Tibial artery (tissue), 4 donors: ENCODE measurements at regions not wholly inside any gene's neighbourhood (a gene's known extent, or its start where the extent isn't known, plus 50 kb on each side); places are given as distances from the start of the nearest gene placed in this dataset.

Experiments
- DNase-seq, 2 donors: peaks; one replicate each; pipeline ENCODE4 v3.0.0-alpha.2; 2019
- H3K27ac ChIP-seq, 2 donors: fragments of 200-600 bp; sonication (generic) in 1 of 2; 1 replicate in 1 of 2; 2 replicates in 1 of 2; pipeline ENCODE4 v1.5.1; 2018 to 2019; ENCODE audit warnings: mild to moderate bottlenecking in 1 of 2
- H3K27me3 ChIP-seq, 2 donors: fragments of 200-600 bp; sonication (generic) in 1 of 2; one replicate each; pipeline versions ENCODE4 v1.5.1 to v1.6.0; 2016 to 2019
- H3K36me3 ChIP-seq, 3 donors: fragments of 200-600 bp; sonication (generic) in 2 of 3; one replicate each; pipeline ENCODE4 v1.5.1; 2016 to 2019; ENCODE audit warnings: mild to moderate bottlenecking in 2 of 3
- H3K4me1 ChIP-seq, 4 donors: fragments of 200-600 bp; sonication (generic) in 2 of 4; 1 replicate in 3 of 4; 2 replicates in 1 of 4; pipeline ENCODE4 v1.5.1; 2016 to 2019
- H3K4me3 ChIP-seq, 2 donors: fragments of 200-600 bp; sonication (generic) in 1 of 2; 1 replicate in 1 of 2; 2 replicates in 1 of 2; pipeline ENCODE4 v1.5.1; 2018 to 2019; ENCODE audit warnings: mild to moderate bottlenecking in 2 of 2
- H3K9me3 ChIP-seq, 3 donors: fragments of 200-600 bp; sonication (generic) in 1 of 3; one replicate each; pipeline ENCODE4 v1.5.1; 2016 to 2019
- intact Hi-C: fragments of 100-400 bp; cut with DNase I; formaldehyde crosslinking; loops from one replicate; pipeline ENCODE4 v1.15.0; 2023; ENCODE audit warnings: low total_unique reads
- TF ChIP-seq, protein P1 (sequence below), 2 experiments: fragments of 200-600 bp in 1 of 2; fragments of 450-650 bp in 1 of 2; IDR thresholded peaks; one replicate each; pipeline ENCODE4 v1.5.1; 2017 to 2019; ENCODE audit warnings: antibody characterized with exemption in 2 of 2, mild to moderate bottlenecking in 1 of 2, moderate library complexity in 1 of 2

DNA sequence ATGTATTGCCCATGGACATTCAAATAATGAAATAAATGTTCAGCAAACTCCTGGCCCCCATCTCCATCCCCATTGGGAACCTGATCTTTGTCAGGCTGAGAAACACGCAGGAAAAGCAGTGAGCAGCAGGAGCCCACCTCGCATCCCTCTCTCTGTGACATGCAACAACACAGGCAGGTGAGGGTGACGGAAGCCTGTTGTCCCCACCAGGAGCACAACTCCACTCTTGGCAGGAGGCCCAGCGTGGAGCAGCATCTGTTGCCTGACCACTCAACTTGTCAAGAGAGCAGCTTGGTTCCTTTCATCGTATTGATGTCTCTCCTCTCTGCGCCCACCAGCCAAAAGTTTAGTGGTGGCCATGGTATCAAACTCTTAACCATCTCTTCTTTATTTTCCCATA is 586.9 kb upstream of the ARID1B start:
- H3K4me3 ChIP-seq: no peak overlapping the region
- no peaks in the 10 kb centered on the region for H3K36me3 ChIP-seq
- TF ChIP-seq, protein P1, sequence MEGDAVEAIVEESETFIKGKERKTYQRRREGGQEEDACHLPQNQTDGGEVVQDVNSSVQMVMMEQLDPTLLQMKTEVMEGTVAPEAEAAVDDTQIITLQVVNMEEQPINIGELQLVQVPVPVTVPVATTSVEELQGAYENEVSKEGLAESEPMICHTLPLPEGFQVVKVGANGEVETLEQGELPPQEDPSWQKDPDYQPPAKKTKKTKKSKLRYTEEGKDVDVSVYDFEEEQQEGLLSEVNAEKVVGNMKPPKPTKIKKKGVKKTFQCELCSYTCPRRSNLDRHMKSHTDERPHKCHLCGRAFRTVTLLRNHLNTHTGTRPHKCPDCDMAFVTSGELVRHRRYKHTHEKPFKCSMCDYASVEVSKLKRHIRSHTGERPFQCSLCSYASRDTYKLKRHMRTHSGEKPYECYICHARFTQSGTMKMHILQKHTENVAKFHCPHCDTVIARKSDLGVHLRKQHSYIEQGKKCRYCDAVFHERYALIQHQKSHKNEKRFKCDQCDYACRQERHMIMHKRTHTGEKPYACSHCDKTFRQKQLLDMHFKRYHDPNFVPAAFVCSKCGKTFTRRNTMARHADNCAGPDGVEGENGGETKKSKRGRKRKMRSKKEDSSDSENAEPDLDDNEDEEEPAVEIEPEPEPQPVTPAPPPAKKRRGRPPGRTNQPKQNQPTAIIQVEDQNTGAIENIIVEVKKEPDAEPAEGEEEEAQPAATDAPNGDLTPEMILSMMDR (IDR thresholded peaks at IDR 0.05): no peak
- DNase-seq: no peak
- H3K27ac ChIP-seq: no peak overlapping the region
- no peaks in the 10 kb centered on the region for H3K9me3 ChIP-seq
- H3K27me3 ChIP-seq: no peaks in the 10 kb centered on the region
- intact Hi-C loops: no loop called here
- H3K4me1 ChIP-seq: no peaks in the 10 kb centered on the region

DNA sequence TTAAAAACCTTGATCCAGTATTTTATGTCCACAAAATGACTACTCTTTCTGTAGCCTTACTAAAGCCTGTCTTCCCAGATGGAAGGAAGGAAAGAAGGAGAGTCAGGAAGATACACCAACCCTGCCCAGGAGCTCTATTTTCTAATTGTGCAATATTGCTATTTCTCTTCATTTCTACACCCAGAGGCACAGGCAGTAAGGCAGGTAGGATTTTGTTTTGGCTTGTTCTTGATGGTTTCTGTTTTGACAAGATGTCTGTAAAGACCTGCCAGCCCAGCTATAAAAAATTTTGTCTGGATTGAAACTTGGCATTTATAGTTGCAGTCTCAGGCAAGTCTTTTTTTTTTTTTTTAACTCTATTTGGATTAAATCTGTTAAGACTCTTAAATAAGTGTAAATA is 587.5 kb upstream of the ARID1B start:
- no peaks in the 10 kb centered on the region for H3K9me3 ChIP-seq
- H3K4me1 ChIP-seq: no peaks in the 10 kb centered on the region
- no peaks in the 10 kb centered on the region for H3K36me3 ChIP-seq
- intact Hi-C loops: no loop called here
- H3K4me3 ChIP-seq: no peak overlapping the region
- DNase-seq: no peak
- TF ChIP-seq, protein P1 (IDR thresholded peaks at IDR 0.05): no peak
- no peaks in the 10 kb centered on the region for H3K27me3 ChIP-seq
- H3K27ac ChIP-seq: no peak overlapping the region

DNA sequence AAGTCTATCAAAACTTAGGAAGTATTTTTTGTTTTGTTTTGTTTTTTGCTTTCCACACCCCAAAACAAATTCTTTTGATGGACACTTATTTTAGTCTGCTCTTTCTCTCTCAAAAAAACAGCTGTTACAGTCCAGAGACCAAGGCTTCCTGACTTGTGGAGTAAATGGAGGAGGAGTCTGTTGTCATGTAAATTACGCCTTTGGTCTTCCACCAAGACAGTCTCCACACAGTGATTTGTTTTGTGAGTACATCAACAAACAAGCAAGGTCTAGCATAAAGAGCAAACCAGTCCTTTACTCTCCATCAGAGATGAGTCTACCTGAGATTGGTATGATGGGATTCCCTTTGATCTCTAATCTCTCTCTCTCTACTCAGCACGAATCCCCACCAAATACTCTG is 588.0 kb upstream of the ARID1B start:
- no peaks in the 10 kb centered on the region for H3K27me3 ChIP-seq
- H3K36me3 ChIP-seq: no peaks in the 10 kb centered on the region
- intact Hi-C loops: no loop called here
- no peak overlapping the region for H3K27ac ChIP-seq
- TF ChIP-seq, protein P1 (IDR thresholded peaks at IDR 0.05): no peak
- no peak for DNase-seq
- H3K4me1 ChIP-seq: no peaks in the 10 kb centered on the region
- no peaks in the 10 kb centered on the region for H3K9me3 ChIP-seq
- no peak overlapping the region for H3K4me3 ChIP-seq

DNA sequence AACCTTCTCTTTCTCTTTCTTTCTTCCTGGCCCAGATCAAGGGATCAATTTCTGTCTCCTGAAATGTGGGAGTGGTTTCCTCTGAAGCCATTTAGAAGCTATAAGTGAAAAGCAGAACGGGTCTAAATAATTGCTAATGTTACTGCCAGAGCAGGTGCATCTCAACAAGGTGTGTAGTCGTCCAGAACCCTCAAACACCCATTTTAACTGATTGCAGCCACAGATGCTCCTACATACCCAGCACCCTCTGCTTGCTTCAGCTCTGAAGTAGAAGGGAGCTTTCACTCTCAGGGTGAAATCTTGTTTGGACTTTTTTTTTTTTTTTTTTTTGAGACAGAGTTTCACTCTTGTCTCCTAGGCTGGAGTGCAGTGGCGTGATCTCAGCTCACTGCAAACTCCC is 592.1 kb upstream of the ARID1B start:
- Histone ChIP-seq H3K4me1 (no peaks in the 10 kb centered on the region), H3K9me3 (no peaks in the 10 kb centered on the region), H3K36me3 (no peaks in the 10 kb centered on the region), H3K27me3 (no peaks in the 10 kb centered on the region), H3K27ac (no peak overlapping the region), H3K4me3 (no peak overlapping the region)
- no peak for DNase-seq
- TF ChIP-seq, protein P1 (IDR thresholded peaks at IDR 0.05): no peak
- intact Hi-C loops: no loop called here

DNA sequence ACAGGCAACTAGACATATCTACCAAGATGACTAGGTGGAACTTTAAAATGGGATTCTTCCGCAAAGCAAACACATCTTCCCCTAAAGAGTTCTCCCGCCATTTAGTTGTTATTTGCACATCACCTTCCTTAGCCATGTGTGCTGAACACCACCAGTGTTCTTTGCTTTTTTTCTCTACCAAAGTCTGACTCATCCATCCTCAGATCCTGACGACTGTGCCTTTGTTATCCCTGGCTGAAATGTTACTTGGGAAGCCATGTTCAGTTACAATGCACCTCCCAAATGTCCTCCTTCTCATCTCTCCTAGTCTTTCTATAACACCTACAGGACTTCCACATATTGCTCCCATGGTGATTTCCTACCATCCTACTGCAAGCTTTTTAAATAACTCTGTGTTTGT is 593.5 kb upstream of the ARID1B start:
- no peaks in the 10 kb centered on the region for H3K36me3 ChIP-seq
- H3K4me3 ChIP-seq: no peak overlapping the region
- no peaks in the 10 kb centered on the region for H3K9me3 ChIP-seq
- intact Hi-C loops: no loop called here
- TF ChIP-seq, protein P1 (IDR thresholded peaks at IDR 0.05): no peak
- H3K27me3 ChIP-seq: no peaks in the 10 kb centered on the region
- DNase-seq: no peak
- no peaks in the 10 kb centered on the region for H3K4me1 ChIP-seq
- no peak overlapping the region for H3K27ac ChIP-seq

DNA sequence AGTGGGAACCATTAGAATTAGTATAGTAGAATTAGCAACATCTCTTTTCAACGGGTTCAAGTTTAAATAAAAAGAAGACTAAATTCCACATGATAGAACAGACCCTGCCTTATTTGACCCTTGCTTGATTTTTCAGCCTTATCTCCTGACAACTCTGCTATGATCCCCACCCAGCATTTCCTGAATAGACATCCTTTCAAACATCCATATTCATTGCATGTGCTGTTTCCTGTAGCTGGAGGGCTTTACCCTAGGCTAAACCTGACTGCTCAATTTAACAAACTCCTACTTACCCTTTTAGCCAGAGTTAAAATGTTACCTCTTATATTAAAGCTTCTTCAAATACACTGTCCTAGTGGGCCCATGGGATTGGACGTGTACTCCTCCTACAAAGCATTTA is 594.8 kb upstream of the ARID1B start:
- H3K4me1 ChIP-seq: no peaks in the 10 kb centered on the region
- DNase-seq: no peak
- H3K27ac ChIP-seq: no peak overlapping the region
- TF ChIP-seq, protein P1 (IDR thresholded peaks at IDR 0.05): no peak
- no peaks in the 10 kb centered on the region for H3K36me3 ChIP-seq
- H3K4me3 ChIP-seq: no peak overlapping the region
- H3K27me3 ChIP-seq: no peaks in the 10 kb centered on the region
- intact Hi-C loops: no loop called here
- no peaks in the 10 kb centered on the region for H3K9me3 ChIP-seq
